ENCODE measurements at regions not wholly inside any gene's neighbourhood (a gene's known extent, or its start where the extent isn't known, plus 50 kb on each side); places are given as distances from the start of the nearest gene placed in this dataset.

GRCh38 chr14:44283836-44284235, 223.2 kb downstream of the FSCB start:
- TF ChIP-seq, protein P1, sequence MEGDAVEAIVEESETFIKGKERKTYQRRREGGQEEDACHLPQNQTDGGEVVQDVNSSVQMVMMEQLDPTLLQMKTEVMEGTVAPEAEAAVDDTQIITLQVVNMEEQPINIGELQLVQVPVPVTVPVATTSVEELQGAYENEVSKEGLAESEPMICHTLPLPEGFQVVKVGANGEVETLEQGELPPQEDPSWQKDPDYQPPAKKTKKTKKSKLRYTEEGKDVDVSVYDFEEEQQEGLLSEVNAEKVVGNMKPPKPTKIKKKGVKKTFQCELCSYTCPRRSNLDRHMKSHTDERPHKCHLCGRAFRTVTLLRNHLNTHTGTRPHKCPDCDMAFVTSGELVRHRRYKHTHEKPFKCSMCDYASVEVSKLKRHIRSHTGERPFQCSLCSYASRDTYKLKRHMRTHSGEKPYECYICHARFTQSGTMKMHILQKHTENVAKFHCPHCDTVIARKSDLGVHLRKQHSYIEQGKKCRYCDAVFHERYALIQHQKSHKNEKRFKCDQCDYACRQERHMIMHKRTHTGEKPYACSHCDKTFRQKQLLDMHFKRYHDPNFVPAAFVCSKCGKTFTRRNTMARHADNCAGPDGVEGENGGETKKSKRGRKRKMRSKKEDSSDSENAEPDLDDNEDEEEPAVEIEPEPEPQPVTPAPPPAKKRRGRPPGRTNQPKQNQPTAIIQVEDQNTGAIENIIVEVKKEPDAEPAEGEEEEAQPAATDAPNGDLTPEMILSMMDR (IDR thresholded peaks at IDR 0.05) = no peak
- no peak for TF ChIP-seq POLR2AphosphoS5 (IDR thresholded peaks at IDR 0.05)
- TF ChIP-seq POLR2A (IDR thresholded peaks at IDR 0.05) = no peak
- no peak for TF ChIP-seq EP300 (IDR thresholded peaks at IDR 0.05; ENCODE audit: low read depth)
